NCI-H1436 (cell line): ENCODE measurements at regions not wholly inside any gene's neighbourhood (a gene's known extent, or its start where the extent isn't known, plus 50 kb on each side); places are given as distances from the start of the nearest gene placed in this dataset.
"Not testable (repeated sequence)": the region's sequence is repeated elsewhere in the genome, so short reads cannot be mapped to it uniquely, and the experiment has no call there.

Source experiments
- DNase-seq: peaks from one replicate; lab custom pipeline; 2025; lab: John Stamatoyannopoulos, UW

GRCh38 chr3:80734920-80735319, 967.1 kb upstream of the ROBO1 start:
- no peak for DNase-seq

- no peak for DNase-seq
Measured at GRCh38 chr3:80734483-80734882, 966.7 kb upstream of the ROBO1 start.

GRCh38 chr3:80733522-80734176, 965.9 kb upstream of the ROBO1 start:
- no peak for DNase-seq

GRCh38 chr3:80727561-80727960, 959.8 kb upstream of the ROBO1 start:
- not testable (repeated sequence) for DNase-seq

- not testable (repeated sequence) for DNase-seq
Measured at GRCh38 chr3:80709597-80710322, 942.0 kb upstream of the ROBO1 start.

- no peak for DNase-seq
Measured at GRCh38 chr3:80705290-80705689, 937.5 kb upstream of the ROBO1 start.

GRCh38 chr3:80701349-80701748, 933.6 kb upstream of the ROBO1 start:
- no peak for DNase-seq

DNA sequence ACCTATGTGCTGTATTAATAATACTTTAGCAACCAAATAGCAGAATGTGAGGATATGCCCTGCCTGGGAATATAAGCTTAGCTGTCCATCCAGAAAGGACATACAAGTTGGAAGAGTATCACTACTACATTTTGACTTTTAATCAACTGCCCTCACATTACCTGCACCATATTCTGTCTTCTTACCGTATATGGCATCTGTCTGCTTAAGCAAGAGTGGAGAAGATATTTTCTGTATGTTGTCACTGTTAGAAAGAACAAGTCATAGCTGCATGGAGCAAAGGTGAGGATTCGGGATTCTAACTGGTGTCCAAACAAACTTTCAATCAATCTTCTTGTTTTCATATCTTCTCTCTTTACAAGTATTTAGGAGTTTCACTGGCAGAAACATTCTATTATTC, 929.5 kb upstream of the ROBO1 start:
- no peak for DNase-seq

- no peak for DNase-seq
Measured at GRCh38 chr3:80696280-80696679, 928.5 kb upstream of the ROBO1 start.

GRCh38 chr3:80688814-80689213, 921.0 kb upstream of the ROBO1 start:
- DNase-seq = no peak

GRCh38 chr3:80682951-80683350, 915.2 kb upstream of the ROBO1 start:
- DNase-seq = no peak

GRCh38 chr3:80682235-80682634, 914.4 kb upstream of the ROBO1 start:
- no peak for DNase-seq

- DNase-seq = no peak
Measured at GRCh38 chr3:80677796-80678195, 910.0 kb upstream of the ROBO1 start.

DNA sequence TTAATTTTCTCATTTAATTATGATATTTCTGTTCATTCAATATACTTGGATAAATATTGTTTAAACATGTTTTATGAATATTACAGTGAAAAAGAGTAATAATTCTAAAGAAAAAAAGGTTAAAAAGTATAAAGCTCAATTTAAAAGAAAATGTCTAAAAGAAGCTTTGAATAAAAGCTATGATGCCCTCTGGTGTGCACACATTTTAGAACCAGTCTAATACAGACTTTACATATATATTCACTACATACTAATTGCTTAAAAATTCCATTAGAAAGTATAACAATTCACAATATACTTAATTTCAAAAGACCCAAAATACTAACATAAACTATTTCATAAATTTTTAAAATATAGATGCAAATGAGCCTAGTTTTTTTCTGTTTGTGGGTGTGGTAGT, 909.1 kb upstream of the ROBO1 start:
- DNase-seq = no peak

DNA sequence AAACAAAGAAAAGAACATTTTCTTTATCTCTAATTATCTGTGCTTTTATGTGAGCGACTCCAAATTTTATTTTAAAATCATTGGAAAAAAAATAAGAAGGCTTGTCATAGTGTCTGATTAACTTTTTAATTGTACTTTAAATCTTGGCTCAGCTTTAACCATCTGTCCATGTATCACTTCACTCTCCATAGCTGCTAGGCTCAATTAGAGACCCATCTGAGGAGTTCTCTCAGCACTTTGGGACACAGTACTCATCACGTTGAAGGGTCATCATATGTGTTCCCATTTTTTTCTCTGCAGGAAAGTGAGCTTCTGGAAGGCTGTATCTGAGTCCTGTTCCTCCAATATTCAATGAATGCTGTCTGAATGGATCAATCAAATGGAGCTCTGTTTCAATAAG, 908.5 kb upstream of the ROBO1 start:
- DNase-seq = no peak

DNA sequence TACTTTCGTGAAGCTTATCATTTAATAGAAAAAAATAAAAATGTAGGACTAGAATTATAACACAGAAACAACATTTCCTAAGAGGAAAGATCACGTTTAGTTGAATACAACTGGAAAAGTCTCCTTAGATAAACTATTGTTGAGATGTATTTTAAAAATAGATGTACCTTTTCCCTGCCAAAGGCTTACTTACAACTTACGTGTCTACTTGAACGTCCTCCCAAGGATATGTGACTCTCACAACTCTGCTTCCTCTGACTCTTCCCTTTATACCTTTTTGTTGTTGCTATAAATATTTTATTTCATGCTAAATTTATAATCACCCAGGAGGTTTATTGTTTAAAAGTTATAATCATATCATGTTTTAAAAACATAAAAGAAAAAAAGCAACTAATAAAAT, 908.0 kb upstream of the ROBO1 start:
- no peak for DNase-seq

- no peak for DNase-seq
Measured at GRCh38 chr3:80668600-80669294, 900.9 kb upstream of the ROBO1 start.

DNA sequence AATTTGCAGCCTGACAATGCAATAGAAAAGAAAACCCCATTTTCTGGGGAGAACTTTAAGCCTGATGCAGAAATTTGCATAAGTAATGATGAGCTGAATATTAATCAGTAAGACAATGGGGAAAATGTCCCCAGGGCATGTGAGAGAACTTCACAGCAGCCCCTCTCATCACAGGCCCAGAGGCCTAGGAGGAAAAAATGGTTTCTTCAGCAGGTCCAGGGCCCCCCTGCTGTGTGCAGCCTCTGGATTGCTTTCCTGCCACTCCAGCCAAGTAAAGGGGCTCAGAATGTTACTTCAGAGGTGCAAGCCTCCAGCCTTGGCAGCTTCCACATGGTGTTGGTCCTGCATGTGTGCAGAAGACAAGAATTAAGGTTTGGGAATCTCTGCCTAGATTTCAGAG, 900.3 kb upstream of the ROBO1 start:
- DNase-seq = no peak

DNA sequence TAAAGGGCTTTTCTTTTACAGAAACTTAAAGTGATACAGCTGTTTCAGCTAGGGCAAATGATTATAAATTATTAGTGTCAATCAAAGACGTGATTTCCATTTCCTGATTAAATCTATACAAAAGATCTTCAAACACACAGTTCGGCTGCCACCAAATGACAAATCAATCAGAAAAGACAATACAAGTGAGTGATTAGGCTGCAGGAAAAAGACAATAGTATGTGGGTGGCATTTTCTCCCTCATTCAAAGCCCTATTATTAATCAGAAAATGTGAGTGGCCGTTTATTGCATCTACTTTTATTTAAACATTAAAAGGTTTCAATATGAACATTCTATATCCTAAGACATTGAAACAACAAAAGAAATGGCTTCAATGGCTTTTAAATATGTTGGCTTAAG, 895.6 kb upstream of the ROBO1 start:
- DNase-seq = no peak

DNA sequence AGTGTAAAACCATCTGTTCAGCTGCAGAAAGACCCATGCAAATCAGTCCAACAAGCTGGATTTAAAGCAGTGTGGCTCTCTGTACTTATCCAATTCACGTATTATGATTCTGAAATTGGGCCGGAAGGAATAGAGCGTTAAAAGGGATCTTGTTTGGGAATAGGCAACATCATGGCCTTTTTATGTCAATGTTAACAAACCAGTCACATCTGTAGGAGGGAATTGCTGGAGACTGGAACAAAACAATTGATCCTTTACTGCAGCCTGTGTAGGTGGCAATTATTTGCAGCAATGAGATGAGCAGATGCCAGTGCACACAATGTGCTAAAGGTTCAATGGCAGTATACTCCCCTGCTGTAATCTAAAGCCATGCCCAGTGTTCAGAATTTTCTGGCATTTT, 887.4 kb upstream of the ROBO1 start:
- no peak for DNase-seq

DNA sequence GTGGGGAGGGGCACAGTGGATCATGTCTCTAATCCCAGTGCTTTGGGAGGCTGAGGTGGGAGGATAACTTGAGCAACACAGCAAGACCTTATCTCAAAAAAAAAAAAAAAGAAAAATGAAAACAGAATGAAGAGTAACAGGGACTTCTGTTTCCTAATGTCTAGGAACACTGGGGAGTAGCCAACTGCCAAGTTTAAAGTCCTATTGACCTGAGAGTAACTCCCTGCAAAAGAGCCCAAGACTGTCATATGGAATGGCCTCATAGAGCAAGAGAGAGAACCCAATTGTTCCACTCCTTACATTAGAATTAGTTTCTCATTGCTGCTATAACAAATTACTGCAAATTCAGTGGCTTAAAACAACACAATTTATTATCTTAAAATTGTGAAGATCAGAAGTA, 881.4 kb upstream of the ROBO1 start:
- no peak for DNase-seq

GRCh38 chr3:80643421-80643820, 875.6 kb upstream of the ROBO1 start:
- DNase-seq = no peak
